ENCODE measurements at regions not wholly inside any gene's neighbourhood (a gene's known extent, or its start where the extent isn't known, plus 50 kb on each side); places are given as distances from the start of the nearest gene placed in this dataset.

GRCh38 chr7:152922318-152923081, 162.9 kb downstream of the ACTR3B start:
- H3K36me3 ChIP-seq = no peaks in the 10 kb centered on the region
- H3K4me1 ChIP-seq = peaks cover 0 to 14% (median 9%) of the 10 kb centered on the region in 4 donors
- DNase-seq = peak in 1 of 2 donors; percentile 57
- peaks cover 0 to 17% (median 8%) of the 10 kb centered on the region in 4 donors for H3K27me3 ChIP-seq
- no peak overlapping the region for H3K4me3 ChIP-seq
- no peaks in the 10 kb centered on the region for H3K9me3 ChIP-seq
- no peak for ATAC-seq (ENCODE audit: low FRiP score in 2 of 2)
- H3K27ac ChIP-seq = no peak overlapping the region
- TF ChIP-seq POLR2AphosphoS5 (IDR thresholded peaks at IDR 0.05) (no peak), EP300 (IDR thresholded peaks at IDR 0.05) (no peak), POLR2A (IDR thresholded peaks at IDR 0.05) (no peak)
- TF ChIP-seq, protein P1, sequence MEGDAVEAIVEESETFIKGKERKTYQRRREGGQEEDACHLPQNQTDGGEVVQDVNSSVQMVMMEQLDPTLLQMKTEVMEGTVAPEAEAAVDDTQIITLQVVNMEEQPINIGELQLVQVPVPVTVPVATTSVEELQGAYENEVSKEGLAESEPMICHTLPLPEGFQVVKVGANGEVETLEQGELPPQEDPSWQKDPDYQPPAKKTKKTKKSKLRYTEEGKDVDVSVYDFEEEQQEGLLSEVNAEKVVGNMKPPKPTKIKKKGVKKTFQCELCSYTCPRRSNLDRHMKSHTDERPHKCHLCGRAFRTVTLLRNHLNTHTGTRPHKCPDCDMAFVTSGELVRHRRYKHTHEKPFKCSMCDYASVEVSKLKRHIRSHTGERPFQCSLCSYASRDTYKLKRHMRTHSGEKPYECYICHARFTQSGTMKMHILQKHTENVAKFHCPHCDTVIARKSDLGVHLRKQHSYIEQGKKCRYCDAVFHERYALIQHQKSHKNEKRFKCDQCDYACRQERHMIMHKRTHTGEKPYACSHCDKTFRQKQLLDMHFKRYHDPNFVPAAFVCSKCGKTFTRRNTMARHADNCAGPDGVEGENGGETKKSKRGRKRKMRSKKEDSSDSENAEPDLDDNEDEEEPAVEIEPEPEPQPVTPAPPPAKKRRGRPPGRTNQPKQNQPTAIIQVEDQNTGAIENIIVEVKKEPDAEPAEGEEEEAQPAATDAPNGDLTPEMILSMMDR (IDR thresholded peaks at IDR 0.05) = no peak
- 86 to 87% methylated on average over 15 to 16 of the region's 16 CpGs for WGBS, 2 donors

- no peak for ATAC-seq (ENCODE audit: low FRiP score in 2 of 2)
- no peak for DNase-seq
- H3K27me3 ChIP-seq = peaks cover 0 to 17% (median 8%) of the 10 kb centered on the region in 4 donors
Measured at GRCh38 chr7:152923711-152924110, 164.2 kb downstream of the ACTR3B start.

GRCh38 chr7:152924238-152924637, 164.7 kb downstream of the ACTR3B start:
- TF ChIP-seq, protein P1 (IDR thresholded peaks at IDR 0.05) = no peak
- no peak for TF ChIP-seq POLR2AphosphoS5 (IDR thresholded peaks at IDR 0.05)
- no peak for TF ChIP-seq EP300 (IDR thresholded peaks at IDR 0.05)
- TF ChIP-seq POLR2A (IDR thresholded peaks at IDR 0.05) = no peak
- H3K36me3 ChIP-seq = no peaks in the 10 kb centered on the region
- H3K27ac ChIP-seq = no peak overlapping the region
- WGBS, 2 donors = 55 to 78% methylated on average over 5 to 6 of the region's 6 CpGs
- no peaks in the 10 kb centered on the region for H3K9me3 ChIP-seq
- H3K27me3 ChIP-seq = peaks cover 0 to 17% (median 8%) of the 10 kb centered on the region in 4 donors
- H3K4me1 ChIP-seq = peaks cover 0 to 14% (median 9%) of the 10 kb centered on the region in 4 donors
- DNase-seq (no peak), ATAC-seq (ENCODE audit: low FRiP score in 2 of 2) (no peak)
- H3K4me3 ChIP-seq = no peak overlapping the region

More at GRCh38 chr7:152923711-152924110, 164.2 kb downstream of the ACTR3B start:
- 82% methylated on average over 12 of the region's 12 CpGs; no CpG with 5 or more reads in 1 of the 2 donors for WGBS, 2 donors
- TF ChIP-seq EP300 (IDR thresholded peaks at IDR 0.05) (no peak), POLR2A (IDR thresholded peaks at IDR 0.05) (no peak), POLR2AphosphoS5 (IDR thresholded peaks at IDR 0.05) (no peak)
- TF ChIP-seq, protein P1 (IDR thresholded peaks at IDR 0.05) = no peak
- no peaks in the 10 kb centered on the region for H3K36me3 ChIP-seq
- no peak overlapping the region for H3K4me3 ChIP-seq
- H3K27ac ChIP-seq = no peak overlapping the region
- H3K4me1 ChIP-seq = peaks cover 0 to 14% (median 9%) of the 10 kb centered on the region in 4 donors
- H3K9me3 ChIP-seq = no peaks in the 10 kb centered on the region

GRCh38 chr7:152924826-152925411, 165.4 kb downstream of the ACTR3B start:
- Histone ChIP-seq H3K4me1 (peaks cover 0 to 14% (median 9%) of the 10 kb centered on the region in 4 donors), H3K36me3 (no peaks in the 10 kb centered on the region), H3K27me3 (peaks cover 0 to 17% (median 8%) of the 10 kb centered on the region in 4 donors), H3K4me3 (peak overlapping the region in 3 of 4 donors; percentile 11 to 39 (median 31)), H3K27ac (no peak overlapping the region), H3K9me3 (no peaks in the 10 kb centered on the region)
- TF ChIP-seq, protein P1 (IDR thresholded peaks at IDR 0.05) = no peak
- TF ChIP-seq POLR2AphosphoS5 (IDR thresholded peaks at IDR 0.05) (no peak), EP300 (IDR thresholded peaks at IDR 0.05) (no peak), POLR2A (IDR thresholded peaks at IDR 0.05) (no peak)
- WGBS, 2 donors = 18 to 29% methylated on average over 9 to 32 of the region's 33 CpGs
- ATAC-seq (ENCODE audit: low FRiP score in 2 of 2) = no peak
- DNase-seq = peak in 1 of 2 donors; percentile 48
